AML-193 (cell line): ENCODE measurements at regions not wholly inside any gene's neighbourhood (a gene's known extent, or its start where the extent isn't known, plus 50 kb on each side); places are given as distances from the start of the nearest gene placed in this dataset.
"Not testable (repeated sequence)": the region's sequence is repeated elsewhere in the genome, so short reads cannot be mapped to it uniquely, and the experiment has no call there.

ENCODE experiments used
- DNase-seq, 2 experiments: peaks; one replicate each; lab custom pipeline; 2025; lab: John Stamatoyannopoulos, UW

DNA sequence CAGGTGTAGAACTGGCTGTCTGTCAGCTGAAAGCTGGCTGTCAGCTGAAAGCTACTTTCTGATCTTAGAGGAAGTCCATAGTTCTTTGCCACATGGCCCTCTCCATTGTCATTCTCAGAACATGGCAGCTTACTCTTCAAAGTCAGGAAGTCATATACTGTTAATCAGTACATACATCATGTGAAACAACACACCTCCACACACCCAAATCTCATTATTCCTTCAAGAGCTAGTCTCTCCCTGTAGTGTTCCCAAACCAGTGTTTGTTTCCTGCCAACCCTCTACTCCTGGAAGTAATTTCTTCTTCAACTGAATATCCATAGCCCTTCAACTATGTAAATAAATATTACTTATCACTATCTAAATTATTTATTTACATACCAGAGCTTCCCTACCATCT lies 58.9 kb downstream of the OR5AK2 start:
- DNase-seq = no peak

DNA sequence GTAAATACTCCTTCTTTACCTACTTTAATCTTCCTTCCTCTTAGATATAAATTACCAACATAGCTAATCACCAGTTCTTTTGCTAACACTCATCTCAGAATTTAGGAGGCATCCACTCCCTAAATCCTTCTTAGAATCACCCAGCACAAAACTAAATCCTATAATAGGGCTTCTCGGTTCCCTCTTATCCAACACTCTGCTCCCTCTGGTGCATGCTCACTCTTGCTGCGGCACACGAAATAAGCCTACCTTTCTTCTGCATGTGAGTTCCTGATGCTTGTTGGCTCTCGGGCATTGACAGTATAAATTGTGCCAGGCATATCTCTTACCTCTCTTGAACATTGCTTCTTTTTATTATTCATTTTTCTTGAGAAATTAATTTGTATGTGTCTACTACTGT lies 61.0 kb downstream of the OR5AK2 start:
- DNase-seq = no peak

DNA sequence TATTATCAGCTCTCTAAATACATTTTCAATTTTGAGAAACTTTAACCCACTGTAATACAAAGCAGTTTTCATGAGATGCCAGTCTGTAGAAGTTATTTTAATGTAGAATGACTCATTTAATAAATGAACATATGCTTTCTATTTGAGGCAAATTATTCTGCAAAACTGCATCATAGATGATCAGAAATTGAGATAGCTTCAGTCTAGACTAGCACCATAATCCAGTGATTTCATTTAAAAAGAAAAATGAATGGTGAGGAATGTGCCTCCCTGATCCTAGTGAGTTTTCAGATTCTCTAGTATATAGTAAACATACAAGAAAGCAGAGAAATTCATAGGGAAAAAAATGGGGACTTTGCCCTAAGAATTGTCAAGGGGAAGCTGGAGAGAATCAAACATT lies 66.1 kb downstream of the OR5AK2 start:
- DNase-seq = no peak

DNA sequence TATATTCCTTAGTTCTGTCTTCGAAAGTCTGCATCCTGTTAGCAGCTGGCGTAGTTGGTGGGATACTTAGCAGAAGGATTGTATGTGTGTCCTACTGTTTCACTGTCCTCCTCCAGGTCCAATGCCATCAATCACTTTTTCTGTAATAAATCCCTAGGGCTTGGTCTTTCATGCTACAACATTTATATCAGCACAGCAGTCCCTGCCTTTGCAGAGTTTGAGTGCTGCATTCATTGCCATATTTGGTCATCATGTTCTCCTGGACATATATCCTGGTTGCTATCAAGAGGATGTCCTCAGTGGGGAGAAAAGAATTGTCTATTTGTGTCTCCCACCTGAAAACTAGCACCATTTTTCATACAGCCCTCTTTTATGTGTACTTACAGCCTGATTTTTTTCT lies 67.0 kb downstream of the OR5AK2 start:
- no peak for DNase-seq

DNA sequence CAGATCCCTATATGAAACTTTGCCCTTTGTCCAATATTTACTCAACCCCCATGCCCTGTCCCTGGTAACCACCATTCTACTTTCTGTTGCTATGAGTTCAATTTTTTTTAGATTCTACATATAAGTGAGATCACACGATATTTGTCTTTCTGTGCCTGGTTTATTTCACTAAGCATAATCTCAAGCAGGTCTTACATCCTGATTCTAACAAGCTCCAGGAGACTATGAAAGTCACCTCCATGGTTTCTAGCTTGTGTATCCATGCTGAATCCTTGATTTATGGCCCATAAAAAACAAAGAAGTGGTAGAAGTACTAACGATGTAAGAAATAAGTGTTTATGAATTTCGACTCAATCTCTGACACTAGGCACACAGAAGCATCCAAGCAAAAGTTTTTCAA lies 68.0 kb downstream of the OR5AK2 start:
- no peak for DNase-seq

DNA sequence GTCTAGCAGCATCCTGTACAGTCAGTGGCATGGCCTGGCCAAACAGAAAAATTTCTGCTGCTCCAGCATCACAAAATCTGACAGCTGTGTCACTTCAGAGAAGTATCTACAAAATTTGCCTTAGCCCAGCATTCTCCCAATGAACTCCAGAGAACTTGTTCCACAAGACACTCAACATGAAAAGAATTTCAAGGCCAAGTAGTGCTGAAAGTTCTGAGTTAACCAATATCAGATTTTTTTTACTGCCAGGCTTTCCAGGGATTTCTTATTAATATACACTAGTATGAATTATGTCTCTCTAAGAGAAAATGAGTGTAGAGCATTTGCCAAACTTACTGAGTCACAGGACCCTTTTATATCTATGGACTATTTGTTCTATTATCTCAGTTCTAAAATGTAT lies 68.8 kb downstream of the OR5AK2 start:
- DNase-seq = no peak

DNA sequence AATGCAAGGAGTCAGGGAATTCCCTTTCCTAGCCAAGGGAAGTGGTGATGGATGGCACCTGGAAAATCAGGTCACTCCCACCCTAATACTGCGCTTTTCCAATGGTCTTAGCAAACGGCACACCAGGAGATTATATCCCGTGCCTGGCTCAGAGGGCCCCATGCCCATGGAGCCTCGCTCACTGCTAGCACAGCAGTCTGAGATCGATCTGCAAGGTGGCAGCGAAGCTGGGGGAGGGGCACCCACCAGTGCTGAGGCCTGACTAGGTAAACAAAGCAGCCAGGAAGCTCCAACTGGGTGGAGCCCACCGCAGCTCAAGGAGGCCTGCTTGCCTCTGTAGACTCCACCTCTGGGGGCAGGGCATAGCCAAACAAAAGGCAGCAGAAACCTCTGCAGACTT lies 74.2 kb downstream of the OR5AK2 start:
- not testable (repeated sequence) for DNase-seq

DNA sequence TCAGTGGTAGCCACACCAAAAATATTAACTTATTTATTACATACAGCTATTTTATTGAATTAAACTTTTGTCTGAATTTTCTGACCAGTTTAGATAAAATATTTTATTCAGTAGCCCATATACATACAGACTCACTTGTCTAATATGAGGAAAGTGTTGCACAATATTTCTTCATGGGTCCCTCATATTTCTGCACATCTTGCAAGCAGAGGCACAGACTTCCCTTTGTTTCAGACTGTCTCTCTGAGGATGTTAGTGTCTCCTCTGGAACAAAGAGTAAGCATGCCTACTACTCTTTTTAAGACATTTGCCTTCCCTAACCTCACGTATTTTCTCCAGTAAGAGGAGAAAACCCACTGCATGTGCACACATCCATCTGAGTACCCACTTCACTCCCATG lies 81.2 kb downstream of the OR5AK2 start:
- no peak for DNase-seq

DNA sequence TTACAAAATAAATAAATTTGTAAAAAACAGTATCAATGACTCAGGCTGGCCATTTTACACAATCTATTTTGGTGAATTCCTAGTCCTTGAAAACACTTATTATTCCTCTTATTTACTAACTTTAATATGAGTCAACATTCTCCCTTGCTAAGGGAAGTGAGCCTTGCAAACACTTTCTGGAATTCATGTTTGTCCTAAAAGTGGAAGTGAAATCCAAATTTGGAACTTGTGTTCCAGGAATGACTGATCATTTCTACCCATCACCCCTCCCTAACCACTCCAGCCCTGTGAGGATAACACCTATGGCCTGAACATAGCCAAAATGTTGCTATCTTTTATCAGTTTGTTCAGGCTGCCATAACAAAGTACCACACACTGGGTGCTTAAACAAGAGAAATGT lies 83.1 kb downstream of the OR5AK2 start:
- no peak for DNase-seq

DNA sequence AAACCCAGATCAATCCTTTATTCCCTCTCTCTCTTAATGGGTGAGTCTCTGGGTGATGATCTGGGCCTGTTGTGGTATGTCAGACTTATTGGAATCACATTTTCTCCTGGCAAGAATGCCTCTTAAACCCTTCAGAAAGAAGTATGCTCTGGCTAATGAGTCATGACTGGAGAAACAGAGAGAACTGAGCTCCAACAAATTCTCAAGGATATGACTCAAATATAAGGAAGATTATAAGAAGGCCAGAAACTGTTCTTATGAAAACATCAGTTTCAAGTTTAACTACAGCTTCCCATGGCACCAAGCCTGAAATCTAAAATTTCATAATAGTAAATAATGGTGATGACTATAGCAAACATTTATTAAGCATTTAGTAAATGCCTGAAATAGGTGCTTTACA lies 83.9 kb downstream of the OR5AK2 start:
- DNase-seq = no peak

DNA sequence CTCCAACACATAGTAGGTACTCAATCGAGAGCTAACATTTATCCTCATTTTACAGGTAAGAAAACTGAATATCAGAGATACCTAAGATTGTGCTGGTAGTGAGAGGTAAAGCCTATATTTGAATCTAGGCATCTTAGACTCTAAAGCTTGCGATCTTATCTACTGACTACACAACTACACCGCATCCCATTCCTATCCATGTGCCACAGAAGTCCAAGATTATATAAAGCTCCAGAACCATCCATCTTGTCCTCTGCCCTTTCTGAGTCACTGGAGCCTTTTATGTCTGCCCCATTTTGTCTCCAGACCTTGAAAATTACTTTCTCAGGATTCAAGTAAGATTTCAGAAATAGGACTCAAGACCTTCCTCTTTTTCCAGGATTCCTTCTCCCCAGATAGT lies 84.4 kb downstream of the OR5AK2 start:
- DNase-seq = no peak

DNA sequence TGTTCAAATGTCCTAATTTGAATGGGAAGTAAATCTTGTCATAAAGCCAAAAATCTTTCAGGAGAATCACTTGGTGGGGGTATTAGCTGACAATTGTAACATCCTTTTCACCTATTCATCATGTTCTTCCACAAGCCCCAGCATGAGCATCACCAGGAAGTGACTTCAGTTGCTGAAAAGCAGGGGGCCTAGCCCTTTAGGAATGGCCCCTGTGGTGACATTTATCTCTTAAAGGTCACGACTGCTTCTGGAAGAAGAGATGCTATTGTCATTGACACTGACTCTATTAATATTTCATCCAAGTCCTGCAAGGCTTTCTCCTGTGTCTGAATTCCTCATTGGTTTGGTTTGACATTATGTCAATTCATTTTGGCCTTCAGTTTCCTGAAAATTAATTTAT lies 92.6 kb downstream of the OR5AK2 start:
- DNase-seq = no peak

DNA sequence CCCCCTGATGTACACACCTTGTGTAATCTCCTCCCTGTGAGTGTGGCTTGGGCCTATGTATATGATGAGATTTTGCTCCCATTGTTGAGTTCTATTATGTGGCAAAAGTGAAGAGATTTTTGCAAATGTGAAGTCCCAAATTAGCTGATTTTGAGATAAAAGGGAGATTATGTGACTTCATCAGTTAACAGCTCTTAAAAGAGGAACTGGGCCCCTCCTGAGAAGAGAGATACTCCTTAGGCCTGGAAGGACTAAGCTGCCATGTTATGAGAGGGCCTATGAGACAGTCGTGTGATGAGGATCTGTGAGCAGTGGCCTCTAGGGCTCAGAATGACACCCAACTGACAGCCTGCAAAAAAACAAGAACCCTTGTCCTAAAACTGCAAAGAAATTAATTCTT lies 93.4 kb downstream of the OR5AK2 start:
- no peak for DNase-seq

DNA sequence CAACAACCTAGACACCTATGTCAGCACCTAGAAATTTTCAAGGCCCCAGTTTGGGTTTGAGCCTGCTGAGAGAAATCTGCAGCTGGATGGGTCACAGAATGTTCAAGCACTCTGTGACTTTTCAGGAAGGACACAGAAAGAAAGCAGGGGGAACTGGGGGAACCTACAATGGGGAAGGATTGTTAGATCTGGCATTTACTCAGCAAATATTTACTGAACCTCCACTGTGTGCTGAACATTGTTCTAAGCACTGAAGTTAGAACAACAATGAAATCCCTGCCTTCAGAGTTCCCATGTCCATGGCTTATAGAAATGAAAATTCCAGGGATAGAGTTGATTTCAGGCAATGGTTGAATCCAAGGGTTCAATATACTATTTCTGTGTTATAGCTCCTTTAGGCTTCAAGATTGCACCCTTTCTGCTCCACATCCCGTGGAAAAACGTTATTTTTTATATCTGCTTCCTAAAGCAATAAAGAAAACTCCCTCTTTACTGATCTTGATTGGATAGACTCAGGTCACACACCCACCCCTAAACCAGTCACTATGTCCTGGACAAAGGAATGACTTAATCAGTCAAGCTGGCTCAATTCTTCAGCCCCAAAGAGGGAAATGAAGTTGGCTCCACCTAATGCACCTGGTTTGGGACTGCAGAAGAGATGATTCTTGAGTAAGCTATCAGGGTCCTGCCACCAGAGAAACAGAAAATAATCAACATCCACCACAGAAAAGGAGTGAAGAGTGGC lies 95.1 kb downstream of the OR5AK2 start:
- no peak for DNase-seq

DNA sequence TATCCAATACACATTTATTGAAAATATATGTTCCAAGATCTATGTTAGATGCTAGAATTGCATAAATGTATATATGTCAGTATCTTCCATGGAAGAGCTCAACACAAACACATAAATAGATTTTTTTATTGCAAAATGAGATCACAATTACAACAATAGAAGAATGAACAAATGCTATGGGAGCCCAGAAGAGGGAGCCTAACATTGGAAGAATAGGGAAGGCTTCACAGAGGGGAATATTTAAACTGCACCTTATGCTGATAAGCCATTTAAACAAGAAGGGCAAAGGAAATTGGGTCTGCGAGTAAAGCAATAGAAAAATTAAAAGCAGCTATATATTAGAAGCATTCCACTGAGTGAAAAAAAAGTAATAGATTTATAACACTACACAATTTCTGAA lies 96.1 kb upstream of the LRRC55 start:
- DNase-seq = no peak

DNA sequence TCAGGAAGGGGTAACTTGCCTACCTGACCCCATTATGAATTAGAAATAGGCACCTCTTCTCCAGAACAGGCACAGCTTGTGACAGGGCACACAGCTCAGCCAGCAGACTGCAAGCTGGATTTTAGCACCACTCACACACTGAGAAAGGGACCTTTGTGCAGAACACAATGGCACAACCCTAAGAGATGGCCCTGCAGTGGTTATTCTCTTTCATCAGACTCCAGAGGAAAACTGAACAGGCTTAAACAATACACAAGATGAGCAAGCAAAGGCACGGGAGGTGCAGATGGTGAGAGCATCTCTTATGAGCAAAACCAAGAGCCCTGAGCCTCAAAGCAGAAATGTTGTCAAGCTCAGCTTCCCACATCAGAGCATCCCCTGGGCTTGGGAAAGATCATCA lies 93.8 kb upstream of the LRRC55 start:
- no peak for DNase-seq

DNA sequence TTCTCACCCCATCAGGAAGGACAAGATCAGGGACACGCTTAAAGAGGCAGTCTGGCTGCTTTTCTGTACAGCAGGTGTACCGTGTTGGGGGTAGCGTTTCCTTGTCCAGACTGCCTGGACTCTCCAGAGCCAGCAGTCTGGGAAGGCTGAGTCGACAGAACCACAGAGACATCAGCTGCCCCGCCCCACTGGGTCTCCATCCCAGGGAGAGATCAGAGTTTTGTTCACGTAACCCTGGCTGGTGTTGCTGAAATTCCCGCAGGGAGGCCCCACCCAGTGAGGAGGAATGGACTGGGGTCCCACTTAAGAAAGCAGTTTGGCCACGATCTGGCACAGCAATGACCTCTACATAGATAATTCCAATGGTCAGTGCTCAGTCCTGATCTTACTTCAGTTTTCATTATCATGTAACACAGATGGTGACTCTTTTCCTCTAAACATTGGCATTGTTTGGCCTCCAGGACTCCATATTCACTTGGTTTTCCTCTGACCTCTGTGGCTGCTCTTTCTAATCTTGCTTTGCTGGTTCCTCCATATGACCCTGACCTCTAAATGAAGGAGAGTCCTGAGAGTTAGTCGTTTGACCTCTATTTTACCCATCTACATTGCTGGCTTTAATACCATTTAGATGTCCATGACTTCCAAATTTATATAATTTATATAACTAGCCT lies 89.6 kb upstream of the LRRC55 start:
- DNase-seq = no peak

DNA sequence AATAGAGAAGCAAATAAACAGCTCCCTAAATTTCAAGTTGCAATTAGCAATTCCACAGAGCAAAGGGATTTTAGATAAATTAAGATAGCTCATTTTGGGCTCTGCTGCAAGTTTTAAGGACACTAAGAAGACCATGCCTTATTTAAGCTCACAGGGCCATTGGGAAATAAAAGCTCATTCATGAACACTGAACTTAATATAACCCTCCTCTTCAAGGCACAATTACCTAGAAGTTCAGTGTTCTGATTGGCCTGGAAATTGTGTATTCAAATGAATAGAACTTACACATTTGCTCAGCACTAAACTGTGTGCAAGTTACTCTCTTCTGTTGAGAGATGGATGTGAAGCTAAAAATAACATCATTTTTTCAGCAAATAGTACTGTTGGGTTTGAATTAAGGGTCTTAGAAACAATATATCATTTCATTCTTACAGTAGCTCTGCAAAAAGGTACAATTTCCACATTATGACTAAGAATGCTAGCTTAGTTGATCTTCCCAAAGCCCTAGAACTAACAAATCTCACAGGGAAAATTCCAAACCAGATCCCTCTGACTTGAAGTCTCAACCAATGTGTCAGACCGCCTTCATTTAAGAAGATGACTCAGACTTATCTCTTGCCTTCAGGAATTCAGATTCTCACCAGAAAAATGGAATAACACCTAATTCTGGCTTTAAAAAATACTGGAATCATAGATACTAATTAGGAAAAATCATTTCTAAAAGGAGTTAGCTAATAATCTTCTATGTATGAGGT lies 87.4 kb upstream of the LRRC55 start:
- no peak for DNase-seq

DNA sequence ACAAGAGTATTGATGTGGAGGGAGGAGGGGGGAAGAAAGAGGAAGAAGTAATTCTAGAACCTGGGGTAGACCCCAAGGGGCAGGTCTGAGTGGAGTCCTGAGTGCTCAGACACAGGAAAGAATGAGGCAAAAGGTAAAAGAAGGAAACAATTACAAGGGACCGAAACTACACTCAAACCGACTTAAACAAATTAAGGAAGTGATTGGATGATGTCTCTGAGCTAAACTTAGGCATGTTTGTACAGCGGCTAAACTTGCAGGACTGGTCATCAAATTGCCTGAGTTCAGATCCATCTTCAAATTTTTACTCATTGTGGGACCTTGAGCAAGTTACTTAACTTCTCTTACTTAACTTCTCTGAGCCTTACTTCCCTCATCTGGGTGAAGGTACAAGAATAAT lies 86.3 kb upstream of the LRRC55 start:
- no peak for DNase-seq

DNA sequence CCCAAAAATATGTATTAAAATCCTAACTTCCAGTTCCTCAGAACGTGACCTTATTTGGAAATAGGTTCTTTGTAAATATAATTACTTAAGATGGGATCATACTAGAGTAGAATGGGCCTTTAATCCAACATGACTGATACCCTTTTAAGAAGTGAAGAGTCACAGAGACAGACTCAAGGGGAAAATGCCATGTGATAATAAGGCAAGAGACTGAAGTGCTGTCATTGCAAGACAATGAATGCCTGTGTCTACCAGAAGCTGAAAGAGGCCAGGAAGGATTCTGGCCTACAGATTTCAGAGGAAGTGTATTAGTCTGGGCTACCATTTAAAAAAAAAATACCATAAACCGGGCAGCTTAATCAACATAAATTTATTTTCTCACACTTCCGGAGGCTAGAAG lies 85.9 kb upstream of the LRRC55 start:
- no peak for DNase-seq

DNA sequence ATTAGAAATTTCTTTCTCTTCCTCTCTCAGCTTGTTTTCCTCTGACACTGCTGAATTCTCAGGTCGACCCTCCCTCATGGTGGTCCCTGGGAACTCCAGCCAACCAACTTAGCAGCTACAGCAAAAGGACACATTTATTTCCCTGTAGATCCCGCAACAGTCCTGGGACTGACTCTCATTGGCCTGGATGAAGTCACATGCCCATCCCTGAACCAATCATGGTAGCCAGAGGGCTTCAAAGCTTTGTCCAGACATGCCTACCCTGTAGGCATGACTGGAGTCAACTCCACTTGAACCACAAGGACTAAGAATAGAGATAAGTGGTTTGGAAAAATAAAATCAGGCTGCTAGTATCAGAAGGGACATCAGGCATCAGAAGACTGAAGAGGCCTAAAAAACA lies 84.6 kb upstream of the LRRC55 start:
- no peak for DNase-seq

DNA sequence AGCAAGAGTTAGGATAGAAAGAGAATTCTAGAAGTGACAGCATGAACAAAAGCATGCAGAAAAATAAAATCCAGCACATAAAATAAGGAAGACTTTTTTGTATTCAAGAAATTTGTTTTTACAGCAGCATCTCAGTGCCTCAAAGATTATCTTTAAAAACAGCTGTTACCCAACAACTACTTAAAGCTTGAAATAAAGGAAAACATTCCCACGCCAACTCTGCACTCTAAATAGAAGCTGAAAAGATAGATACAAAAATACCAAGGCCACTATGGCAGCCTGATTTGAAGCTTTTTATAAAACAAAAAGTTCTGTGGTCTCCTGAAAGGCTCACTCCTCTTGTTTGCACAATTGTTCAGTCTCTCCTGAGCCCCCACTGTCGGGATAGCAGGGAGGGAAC lies 83.6 kb upstream of the LRRC55 start:
- DNase-seq = no peak

DNA sequence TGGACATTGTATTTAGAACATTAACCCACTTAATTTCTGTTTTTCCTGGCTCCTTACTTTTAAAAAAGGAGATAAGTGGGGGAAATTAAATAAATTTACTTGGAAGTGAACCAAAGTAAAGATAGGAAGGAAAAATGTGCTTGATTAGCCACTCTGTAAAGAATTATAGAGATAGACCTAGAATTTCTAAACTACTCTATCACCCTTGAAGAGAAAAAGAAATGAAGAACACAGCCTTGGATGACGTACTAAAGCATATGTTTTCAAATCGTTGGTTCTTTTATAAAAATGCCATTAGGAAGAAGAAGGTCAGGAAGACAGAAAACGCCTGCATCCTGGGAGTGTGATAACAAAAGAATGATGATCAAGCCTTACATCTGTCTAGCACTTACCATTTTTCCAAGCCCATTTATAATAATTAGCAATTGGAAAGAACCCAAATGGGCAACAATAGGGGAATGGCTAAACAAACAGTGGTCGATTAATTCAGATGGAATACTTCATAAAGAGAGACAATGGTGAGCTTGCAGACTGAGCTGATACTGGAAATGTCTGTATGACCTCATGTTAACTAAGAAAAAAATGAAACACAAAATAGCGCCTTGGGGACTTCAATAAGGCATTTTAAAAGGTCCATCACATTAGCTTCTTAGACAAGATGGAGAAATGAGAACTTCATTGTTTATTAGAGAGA lies 81.0 kb upstream of the LRRC55 start:
- no peak for DNase-seq
